Neural cell (in vitro differentiated cells): ENCODE measurements at regions not wholly inside any gene's neighbourhood (a gene's known extent, or its start where the extent isn't known, plus 50 kb on each side); places are given as distances from the start of the nearest gene placed in this dataset.

Source experiments
- H2AFZ ChIP-seq: fragments of 200-600, 300-800 bp; sonication (generic), shearing (Covaris generic); 2 replicates; pipeline ENCODE4 v1.6.0; 2014; ENCODE audit warnings: low read depth, mild to moderate bottlenecking, antibody characterized with exemption, low read length, moderate library complexity
- H3F3A ChIP-seq: fragments of 200-600 bp; shearing (Covaris generic); 2 replicates; pipeline ENCODE4 v1.6.1; 2016; ENCODE audit warnings: mild to moderate bottlenecking, moderate library complexity, mixed read lengths, antibody characterized with exemption, low read length; ENCODE audit not compliant: insufficient read depth, poor library complexity, severe bottlenecking
- H3K27ac ChIP-seq: fragments of 200-600, 300-800 bp; sonication (generic), shearing (Covaris generic); 2 replicates; pipeline ENCODE4 v1.5.1; 2014; ENCODE audit warnings: mild to moderate bottlenecking, low read length, moderate library complexity
- H3K27me3 ChIP-seq: fragments of 300-800, 200-600 bp; sonication (generic), shearing (Covaris generic); 2 replicates; pipeline ENCODE4 v1.6.0; 2014; ENCODE audit warnings: mild to moderate bottlenecking, low read depth, low read length, moderate library complexity; ENCODE audit not compliant: insufficient read depth
- H3K36me3 ChIP-seq: fragments of 300-800, 200-600 bp; sonication (generic), shearing (Covaris generic); 2 replicates; pipeline ENCODE4 v1.5.1; 2014; ENCODE audit warnings: mild to moderate bottlenecking, antibody characterized with exemption, low read length, moderate library complexity; ENCODE audit not compliant: insufficient read depth
- H3K4me2 ChIP-seq: fragments of 300-800, 200-600 bp; sonication (generic), shearing (Covaris generic); 2 replicates; pipeline ENCODE4 v1.6.0; 2014; ENCODE audit warnings: mild to moderate bottlenecking, low read length
- H3K4me3 ChIP-seq: fragments of 300-800, 200-600 bp; sonication (generic), shearing (Covaris generic); 2 replicates; pipeline ENCODE4 v1.5.1; 2014; ENCODE audit warnings: mild to moderate bottlenecking, low read length, moderate library complexity
- H3K79me2 ChIP-seq: fragments of 200-600 bp; shearing (Covaris generic); replicated peaks from 2 replicates; pipeline ENCODE4 v1.6.0; 2014; ENCODE audit warnings: mild to moderate bottlenecking, low read length, moderate library complexity; ENCODE audit not compliant: insufficient read depth
- H3K9ac ChIP-seq: fragments of 300-800, 200-600 bp; sonication (generic), shearing (Covaris generic); 2 replicates; pipeline ENCODE4 v1.6.1; 2016; ENCODE audit warnings: mild to moderate bottlenecking, low read length, mixed read lengths
- H3K9me2 ChIP-seq: fragments of 200-600 bp; shearing (Covaris generic); 2 replicates; pipeline ENCODE4 v1.6.1; 2016; ENCODE audit warnings: mild to moderate bottlenecking, low read length, mixed read lengths; ENCODE audit not compliant: insufficient read depth
- H3K9me3 ChIP-seq: fragments of 200-600, 300-800 bp; sonication (generic), shearing (Covaris generic); 2 replicates; pipeline ENCODE4 v1.6.1; 2016; ENCODE audit warnings: mild to moderate bottlenecking, mixed run types, low read length, moderate library complexity, mixed read lengths
- H4K20me1 ChIP-seq: fragments of 200-600 bp; shearing (Covaris generic); 2 replicates; pipeline ENCODE4 v1.6.1; 2016; ENCODE audit warnings: mild to moderate bottlenecking, mixed run types; ENCODE audit not compliant: insufficient read depth
- EP300 ChIP-seq: fragments of 450-650 bp; conservative IDR thresholded peaks from 2 replicates; pipeline ENCODE4 v1.6.1; 2014; ENCODE audit warnings: antibody characterized with exemption, mild to moderate bottlenecking, moderate library complexity; ENCODE audit not compliant: poor library complexity, severe bottlenecking
- EZH2 ChIP-seq: fragments of 200-600, 300-800 bp; shearing (Covaris generic), sonication (generic); IDR thresholded peaks from 2 replicates; pipeline ENCODE4 v1.6.1; 2014; ENCODE audit warnings: antibody characterized with exemption, low read length, borderline replicate concordance, mild to moderate bottlenecking; ENCODE audit not compliant: insufficient read depth, poor library complexity, severe bottlenecking
- MXI1 ChIP-seq: fragments of 450-650 bp; conservative IDR thresholded peaks from 2 replicates; pipeline ENCODE4 v1.6.1; 2014; ENCODE audit warnings: antibody characterized with exemption, mild to moderate bottlenecking; ENCODE audit not compliant: poor library complexity, severe bottlenecking
- POLR2AphosphoS5 ChIP-seq: IDR thresholded peaks from 2 replicates; pipeline ENCODE4 v1.6.1; 2012
- RAD21 ChIP-seq: fragments of 450-650 bp; conservative IDR thresholded peaks from 2 replicates; pipeline ENCODE4 v1.6.1; 2014; ENCODE audit warnings: antibody characterized with exemption, mild to moderate bottlenecking, moderate library complexity
- SMC3 ChIP-seq: fragments of 450-650 bp; conservative IDR thresholded peaks from 2 replicates; pipeline ENCODE4 v1.6.1; 2014; ENCODE audit warnings: antibody characterized with exemption, mild to moderate bottlenecking, moderate library complexity; ENCODE audit not compliant: poor library complexity
- TAF1 ChIP-seq: IDR thresholded peaks from 2 replicates; pipeline ENCODE4 v1.6.1; 2012; ENCODE audit warnings: low read depth
- TF ChIP-seq, protein P1 (sequence below): IDR thresholded peaks from 2 replicates; pipeline ENCODE4 v1.6.1; 2012; ENCODE audit warnings: borderline replicate concordance
- TF ChIP-seq, protein P2 (sequence below): fragments of 450-650 bp; IDR thresholded peaks from 2 replicates; pipeline ENCODE4 v1.5.1; 2014; ENCODE audit warnings: antibody characterized with exemption, mild to moderate bottlenecking, moderate library complexity; ENCODE audit not compliant: poor library complexity, severe bottlenecking

DNA sequence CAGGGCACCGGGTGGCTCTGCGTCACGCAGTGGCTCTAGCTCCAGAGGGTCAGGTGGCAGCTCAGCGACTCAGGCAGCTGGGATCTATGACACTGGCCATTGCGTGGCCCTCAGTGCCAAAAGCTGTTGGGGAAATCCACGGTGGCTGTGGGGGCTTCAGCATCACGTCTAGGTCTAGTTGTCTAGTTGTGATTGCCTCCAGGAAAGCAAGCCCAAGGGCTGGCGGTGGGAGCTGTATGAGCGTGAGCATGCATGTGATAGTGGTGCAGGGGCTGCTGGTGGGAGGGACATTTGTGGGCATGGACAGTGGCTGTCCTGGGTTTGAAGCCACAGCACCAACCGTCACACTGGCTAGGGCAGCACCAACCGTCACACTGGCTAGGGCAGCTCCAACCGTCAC lies 191.4 kb downstream of the THBS2 start:
- no peak overlapping the region for H3K27ac ChIP-seq
- no peaks in the 10 kb centered on the region for H3K27me3 ChIP-seq
- H3F3A ChIP-seq: no peaks in the 10 kb centered on the region
- no peak overlapping the region for H3K4me2 ChIP-seq
- no peaks in the 10 kb centered on the region for H4K20me1 ChIP-seq
- H3K9me3 ChIP-seq: no peaks in the 10 kb centered on the region
- no peak for TF ChIP-seq EP300
- TF ChIP-seq MXI1: no peak
- TF ChIP-seq RAD21: no peak
- TF ChIP-seq TAF1: no peak
- TF ChIP-seq POLR2AphosphoS5: no peak
- TF ChIP-seq, protein P1, sequence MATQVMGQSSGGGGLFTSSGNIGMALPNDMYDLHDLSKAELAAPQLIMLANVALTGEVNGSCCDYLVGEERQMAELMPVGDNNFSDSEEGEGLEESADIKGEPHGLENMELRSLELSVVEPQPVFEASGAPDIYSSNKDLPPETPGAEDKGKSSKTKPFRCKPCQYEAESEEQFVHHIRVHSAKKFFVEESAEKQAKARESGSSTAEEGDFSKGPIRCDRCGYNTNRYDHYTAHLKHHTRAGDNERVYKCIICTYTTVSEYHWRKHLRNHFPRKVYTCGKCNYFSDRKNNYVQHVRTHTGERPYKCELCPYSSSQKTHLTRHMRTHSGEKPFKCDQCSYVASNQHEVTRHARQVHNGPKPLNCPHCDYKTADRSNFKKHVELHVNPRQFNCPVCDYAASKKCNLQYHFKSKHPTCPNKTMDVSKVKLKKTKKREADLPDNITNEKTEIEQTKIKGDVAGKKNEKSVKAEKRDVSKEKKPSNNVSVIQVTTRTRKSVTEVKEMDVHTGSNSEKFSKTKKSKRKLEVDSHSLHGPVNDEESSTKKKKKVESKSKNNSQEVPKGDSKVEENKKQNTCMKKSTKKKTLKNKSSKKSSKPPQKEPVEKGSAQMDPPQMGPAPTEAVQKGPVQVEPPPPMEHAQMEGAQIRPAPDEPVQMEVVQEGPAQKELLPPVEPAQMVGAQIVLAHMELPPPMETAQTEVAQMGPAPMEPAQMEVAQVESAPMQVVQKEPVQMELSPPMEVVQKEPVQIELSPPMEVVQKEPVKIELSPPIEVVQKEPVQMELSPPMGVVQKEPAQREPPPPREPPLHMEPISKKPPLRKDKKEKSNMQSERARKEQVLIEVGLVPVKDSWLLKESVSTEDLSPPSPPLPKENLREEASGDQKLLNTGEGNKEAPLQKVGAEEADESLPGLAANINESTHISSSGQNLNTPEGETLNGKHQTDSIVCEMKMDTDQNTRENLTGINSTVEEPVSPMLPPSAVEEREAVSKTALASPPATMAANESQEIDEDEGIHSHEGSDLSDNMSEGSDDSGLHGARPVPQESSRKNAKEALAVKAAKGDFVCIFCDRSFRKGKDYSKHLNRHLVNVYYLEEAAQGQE: no peak
- TF ChIP-seq SMC3: no peak
- no peak for TF ChIP-seq EZH2
- TF ChIP-seq, protein P2, sequence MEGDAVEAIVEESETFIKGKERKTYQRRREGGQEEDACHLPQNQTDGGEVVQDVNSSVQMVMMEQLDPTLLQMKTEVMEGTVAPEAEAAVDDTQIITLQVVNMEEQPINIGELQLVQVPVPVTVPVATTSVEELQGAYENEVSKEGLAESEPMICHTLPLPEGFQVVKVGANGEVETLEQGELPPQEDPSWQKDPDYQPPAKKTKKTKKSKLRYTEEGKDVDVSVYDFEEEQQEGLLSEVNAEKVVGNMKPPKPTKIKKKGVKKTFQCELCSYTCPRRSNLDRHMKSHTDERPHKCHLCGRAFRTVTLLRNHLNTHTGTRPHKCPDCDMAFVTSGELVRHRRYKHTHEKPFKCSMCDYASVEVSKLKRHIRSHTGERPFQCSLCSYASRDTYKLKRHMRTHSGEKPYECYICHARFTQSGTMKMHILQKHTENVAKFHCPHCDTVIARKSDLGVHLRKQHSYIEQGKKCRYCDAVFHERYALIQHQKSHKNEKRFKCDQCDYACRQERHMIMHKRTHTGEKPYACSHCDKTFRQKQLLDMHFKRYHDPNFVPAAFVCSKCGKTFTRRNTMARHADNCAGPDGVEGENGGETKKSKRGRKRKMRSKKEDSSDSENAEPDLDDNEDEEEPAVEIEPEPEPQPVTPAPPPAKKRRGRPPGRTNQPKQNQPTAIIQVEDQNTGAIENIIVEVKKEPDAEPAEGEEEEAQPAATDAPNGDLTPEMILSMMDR: no peak
- no peak overlapping the region for H3K9ac ChIP-seq
- no peak overlapping the region for H2AFZ ChIP-seq
- H3K79me2 ChIP-seq: no peaks in the 10 kb centered on the region
- H3K36me3 ChIP-seq: no peaks in the 10 kb centered on the region
- H3K9me2 ChIP-seq: no peaks in the 10 kb centered on the region
- H3K4me3 ChIP-seq: no peak overlapping the region

DNA sequence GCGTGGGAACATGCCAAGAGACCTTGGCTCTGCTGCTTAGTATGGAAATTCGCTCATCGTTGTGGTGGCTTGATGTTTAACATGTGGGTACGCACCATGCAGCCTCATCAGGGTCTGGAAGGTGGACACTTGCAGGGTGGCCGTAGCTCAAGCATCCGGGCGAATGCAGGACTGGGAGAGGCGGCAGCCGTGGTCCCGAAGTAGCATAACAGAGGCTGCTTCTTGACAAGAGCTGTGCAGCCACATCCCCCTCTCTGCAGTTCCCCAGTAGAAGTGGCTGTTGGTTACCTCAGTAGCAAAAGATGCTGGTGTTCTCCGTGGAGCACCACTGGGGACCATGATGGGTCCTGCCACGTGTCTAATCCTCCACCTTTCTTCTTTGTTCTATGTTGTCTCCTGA lies 195.0 kb downstream of the THBS2 start:
- H3K9ac ChIP-seq: no peak overlapping the region
- no peak overlapping the region for H3K27ac ChIP-seq
- H3K4me3 ChIP-seq: no peak overlapping the region
- H3K9me2 ChIP-seq: no peaks in the 10 kb centered on the region
- no peak overlapping the region for H3K4me2 ChIP-seq
- no peaks in the 10 kb centered on the region for H3K36me3 ChIP-seq
- no peaks in the 10 kb centered on the region for H3K79me2 ChIP-seq
- no peak for TF ChIP-seq EP300
- TF ChIP-seq RAD21: no peak
- TF ChIP-seq POLR2AphosphoS5: no peak
- no peak for TF ChIP-seq EZH2
- TF ChIP-seq MXI1: no peak
- TF ChIP-seq, protein P1: no peak
- no peaks in the 10 kb centered on the region for H3K9me3 ChIP-seq
- no peaks in the 10 kb centered on the region for H3F3A ChIP-seq
- H2AFZ ChIP-seq: no peak overlapping the region
- H3K27me3 ChIP-seq: no peaks in the 10 kb centered on the region
- H4K20me1 ChIP-seq: no peaks in the 10 kb centered on the region
